Head of caudate nucleus (tissue), 42 donors: ENCODE measurements at regions not wholly inside any gene's neighbourhood (a gene's known extent, or its start where the extent isn't known, plus 50 kb on each side); places are given as distances from the start of the nearest gene placed in this dataset.
"Not testable (repeated sequence)": the region's sequence is repeated elsewhere in the genome, so short reads cannot be mapped to it uniquely, and the experiment has no call there.

Experiments
- DNase-seq, 42 donors: peaks; one replicate each; pipeline versions ENCODE4 v3.0.0 to v3.0.0-alpha.2; 2020 to 2021; ENCODE audit warnings: mixed read lengths in 7 of 42
- intact Hi-C: fragments of 100-400 bp; cut with DNase I; formaldehyde crosslinking; loops from one replicate; pipeline ENCODE4 v1.15.0; 2022

GRCh38 chr9:7432989-7433388 is 366.6 kb downstream of the DMAC1 start:
- intact Hi-C loops: no loop called here
- DNase-seq: no peak

- DNase-seq, intact Hi-C loops: not testable (repeated sequence)
Measured at GRCh38 chr9:7417397-7417796, 382.2 kb downstream of the DMAC1 start.

- intact Hi-C loops: no loop called here
- DNase-seq: no peak
Measured at GRCh38 chr9:7415836-7416235, 383.7 kb downstream of the DMAC1 start.

- intact Hi-C loops: no loop called here
Measured at GRCh38 chr9:7408845-7409244, 390.7 kb downstream of the DMAC1 start.

GRCh38 chr9:7407246-7407645 is 392.3 kb downstream of the DMAC1 start:
- intact Hi-C loops: no loop called here
- no peak for DNase-seq

More at GRCh38 chr9:7408845-7409244, 390.7 kb downstream of the DMAC1 start:
- no peak for DNase-seq

GRCh38 chr9:7405924-7406604 is 393.5 kb downstream of the DMAC1 start:
- intact Hi-C loops: no loop called here
- no peak for DNase-seq

GRCh38 chr9:7403839-7404487 is 395.6 kb downstream of the DMAC1 start:
- intact Hi-C loops: no loop called here
- no peak for DNase-seq

GRCh38 chr9:7403028-7403389 is 396.6 kb downstream of the DMAC1 start:
- no peak for DNase-seq
- intact Hi-C loops: no loop called here

GRCh38 chr9:7402334-7403027 is 397.1 kb downstream of the DMAC1 start:
- intact Hi-C loops: no loop called here
- peak in 5 of 42 donors; percentile 7 to 42 (median 25) for DNase-seq

- intact Hi-C loops: no loop called here
- no peak for DNase-seq
Measured at GRCh38 chr9:7401116-7401515, 398.5 kb downstream of the DMAC1 start.

- DNase-seq: peak in 28 of 42 donors; percentile 1 to 64 (median 32)
- intact Hi-C loops: no loop called here
Measured at GRCh38 chr9:7394002-7394774, 405.4 kb downstream of the DMAC1 start.

- intact Hi-C loops: no loop called here
- DNase-seq: no peak
Measured at GRCh38 chr9:7392148-7392547, 407.4 kb downstream of the DMAC1 start.

GRCh38 chr9:7388755-7389154 is 410.8 kb downstream of the DMAC1 start:
- DNase-seq: no peak
- intact Hi-C loops: no loop called here

GRCh38 chr9:7387840-7388239 is 411.7 kb downstream of the DMAC1 start:
- intact Hi-C loops: no loop called here
- DNase-seq: no peak

GRCh38 chr9:7382304-7382703 is 417.3 kb downstream of the DMAC1 start:
- intact Hi-C loops: no loop called here
- no peak for DNase-seq

GRCh38 chr9:7377489-7377888 is 422.1 kb downstream of the DMAC1 start:
- intact Hi-C loops: no loop called here
- DNase-seq: no peak

- no peak for DNase-seq
- intact Hi-C loops: no loop called here
Measured at GRCh38 chr9:7376833-7377232, 422.7 kb downstream of the DMAC1 start.

GRCh38 chr9:7376213-7376612 is 423.4 kb downstream of the DMAC1 start:
- no peak for DNase-seq
- intact Hi-C loops: no loop called here

- DNase-seq: no peak
- intact Hi-C loops: no loop called here
Measured at GRCh38 chr9:7375013-7375511, 424.5 kb downstream of the DMAC1 start.

- intact Hi-C loops: no loop called here
- DNase-seq: no peak
Measured at GRCh38 chr9:7370988-7371387, 428.6 kb downstream of the DMAC1 start.
